T-cell (primary cell): ENCODE measurements at regions not wholly inside any gene's neighbourhood (a gene's known extent, or its start where the extent isn't known, plus 50 kb on each side); places are given as distances from the start of the nearest gene placed in this dataset.

Experiments
- ATAC-seq, 4 experiments: fragments of 200-7000 bp in 3 of 4; fragments of 150-1000 bp in 1 of 4; cut with Tn5 transposase; replicated peaks in 1 of 4; 1 replicate in 3 of 4; 2 replicates in 1 of 4; pipeline ENCODE4 v1.10.0; 2021; ENCODE audit warnings: moderate library complexity in 3 of 4, mild to moderate bottlenecking in 2 of 4, moderate number of reproducible peaks in 1 of 4
- CTCF ChIA-PET, 2 donors: fragments of 300-600 bp; sonication (Branson Sonifier 250); formaldehyde crosslinking; loops; one replicate each; lab custom pipeline; 2022; ENCODE audit warnings: antibody characterized with exemption in 2 of 2; lab: Charles Lee
- POLR2A ChIA-PET, 2 donors: fragments of 300-600 bp; sonication (Branson Sonifier 250); formaldehyde crosslinking; loops; one replicate each; lab custom pipeline; 2022; ENCODE audit warnings: antibody characterized with exemption in 2 of 2; lab: Charles Lee
- DNase-seq, 35 experiments: peaks; one replicate each; pipeline versions ENCODE4 v3.0.0 to v3.0.0-alpha.2; 2013 to 2023
- H3K27ac ChIP-seq: one replicate; pipeline ENCODE4 v1.5.1; 2013; ENCODE audit warnings: low read length
- H3K27me3 ChIP-seq, 2 experiments: replicated peaks in 1 of 2; 1 replicate in 1 of 2; 2 replicates in 1 of 2; pipeline versions ENCODE4 v1.6.1 to v1.7.0; 2013; ENCODE audit warnings: low read length in 1 of 2, mixed read lengths in 1 of 2; ENCODE audit not compliant: control insufficient read depth in 2 of 2, insufficient read depth in 2 of 2; ENCODE audit errors: extremely low read depth in 1 of 2
- H3K36me3 ChIP-seq, 2 donors: 1 replicate in 1 of 2; 2 replicates in 1 of 2; pipeline versions ENCODE4 v1.6.1 to v1.7.0; 2013; ENCODE audit warnings: low read length in 1 of 2; ENCODE audit not compliant: control insufficient read depth in 2 of 2, insufficient read depth in 1 of 2; ENCODE audit errors: extremely low read depth in 1 of 2
- H3K4me1 ChIP-seq, 2 experiments: 1 replicate in 1 of 2; 2 replicates in 1 of 2; pipeline versions ENCODE4 v1.6.1 to v1.7.0; 2013; ENCODE audit warnings: low read length in 2 of 2, mixed read lengths in 1 of 2; ENCODE audit not compliant: insufficient read depth in 2 of 2, control insufficient read depth in 1 of 2; ENCODE audit errors: extremely low read depth in 1 of 2
- H3K4me3 ChIP-seq, 2 donors: 1 replicate in 1 of 2; 2 replicates in 1 of 2; pipeline versions ENCODE4 v1.5.1 to v1.7.0; 2013; ENCODE audit warnings: mild to moderate bottlenecking in 2 of 2, low read length in 1 of 2, moderate library complexity in 1 of 2; ENCODE audit not compliant: control insufficient read depth in 1 of 2; ENCODE audit errors: extremely low read depth in 1 of 2
- H3K9me3 ChIP-seq: 2 replicates; pipeline ENCODE4 v1.7.0; 2013
- H3K27ac Mint-ChIP-seq, 2 donors: one replicate each; pipeline ENCODE4 v1.8.0; 2020 to 2021; ENCODE audit warnings: mild to moderate bottlenecking in 2 of 2, mixed read lengths in 2 of 2
- H3K27me3 Mint-ChIP-seq, 2 donors: one replicate each; pipeline ENCODE4 v1.8.0; 2021 to 2022; ENCODE audit warnings: mixed read lengths in 2 of 2
- H3K36me3 Mint-ChIP-seq: one replicate; pipeline ENCODE4 v1.8.0; 2021; ENCODE audit warnings: mixed read lengths
- H3K4me1 Mint-ChIP-seq, 3 donors: one replicate each; pipeline ENCODE4 v1.8.0; 2020 to 2022; ENCODE audit warnings: mixed read lengths in 3 of 3, mild to moderate bottlenecking in 1 of 3
- H3K4me3 Mint-ChIP-seq, 3 donors: one replicate each; pipeline ENCODE4 v1.8.0; 2020 to 2022; ENCODE audit warnings: mild to moderate bottlenecking in 3 of 3, mixed read lengths in 3 of 3, moderate library complexity in 3 of 3
- H3K9me3 Mint-ChIP-seq, 3 donors: one replicate each; pipeline ENCODE4 v1.8.0; 2020 to 2022; ENCODE audit warnings: mixed read lengths in 3 of 3
- WGBS: methylation state at CpG from one replicate; pipeline ENCODE4 v1.1.5; 2013; ENCODE audit warnings: missing lambda C conversion rate; ENCODE audit not compliant: insufficient coverage; 5-methylcytosine and 5-hydroxymethylcytosine counted together

GRCh38 chr4:12239897-12240636, 811.4 kb upstream of the HS3ST1 start:
- no CpG with 5 or more reads among the region's 3 CpGs for WGBS

DNA sequence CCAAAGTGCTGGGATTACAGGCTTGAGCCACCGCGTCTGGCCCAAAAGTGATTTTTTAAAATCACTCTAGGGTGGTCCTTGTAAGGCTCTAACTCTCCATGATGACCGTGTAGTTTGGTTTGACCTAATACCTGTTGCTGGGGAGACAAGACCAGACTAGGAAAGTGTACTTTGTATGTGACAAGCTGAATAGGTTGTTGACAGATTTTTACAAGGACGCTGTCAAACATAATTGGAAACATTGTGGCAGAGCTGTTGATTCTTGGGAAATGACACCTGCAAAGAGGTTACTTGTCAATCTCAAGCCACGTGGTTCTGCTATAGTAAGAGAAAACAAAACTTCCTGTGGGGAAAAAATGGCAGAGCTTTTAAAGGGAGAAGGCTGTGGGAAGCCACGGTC, 802.4 kb upstream of the HS3ST1 start:
- H3K4me1 Mint-ChIP-seq: no peaks in the 10 kb centered on the region
- WGBS: 70% methylated on average over 4 of the region's 6 CpGs
- H3K27ac Mint-ChIP-seq: no peak overlapping the region
- no peaks in the 10 kb centered on the region for H3K36me3 Mint-ChIP-seq
- no peaks in the 10 kb centered on the region for H3K27me3 Mint-ChIP-seq
- Histone ChIP-seq H3K27ac (no peak overlapping the region), H3K4me1 (no peaks in the 10 kb centered on the region), H3K4me3 (no peak overlapping the region), H3K27me3 (no peaks in the 10 kb centered on the region), H3K9me3 (no peaks in the 10 kb centered on the region), H3K36me3 (no peaks in the 10 kb centered on the region)
- no peak for ATAC-seq
- no peak overlapping the region for H3K4me3 Mint-ChIP-seq
- POLR2A ChIA-PET: no interaction called here
- DNase-seq: no peak
- peaks cover 3 to 27% (median 12%) of the 10 kb centered on the region in 3 donors for H3K9me3 Mint-ChIP-seq
- CTCF ChIA-PET: no interaction called here

More at GRCh38 chr4:12239897-12240636, 811.4 kb upstream of the HS3ST1 start:
- Mint-ChIP-seq H3K9me3 (peaks cover 8 to 19% (median 12%) of the 10 kb centered on the region in 3 donors), H3K27me3 (no peaks in the 10 kb centered on the region), H3K4me1 (no peaks in the 10 kb centered on the region), H3K36me3 (no peaks in the 10 kb centered on the region), H3K27ac (no peak overlapping the region), H3K4me3 (no peak overlapping the region)
- no peak overlapping the region for H3K27ac ChIP-seq
- no peaks in the 10 kb centered on the region for H3K4me1 ChIP-seq
- CTCF ChIA-PET: no interaction called here
- no peaks in the 10 kb centered on the region for H3K36me3 ChIP-seq
- no peaks in the 10 kb centered on the region for H3K27me3 ChIP-seq
- ATAC-seq (no peak), DNase-seq (no peak)
- POLR2A ChIA-PET: no interaction called here
- H3K9me3 ChIP-seq: peaks cover 2% of the 10 kb centered on the region
- no peak overlapping the region for H3K4me3 ChIP-seq

- H3K4me3 ChIP-seq: no peak overlapping the region
- H3K4me1 ChIP-seq: no peaks in the 10 kb centered on the region
- no peaks in the 10 kb centered on the region for H3K27me3 ChIP-seq
- DNase-seq (no peak), ATAC-seq (no peak)
- no peaks in the 10 kb centered on the region for H3K9me3 ChIP-seq
- ChIA-PET CTCF (no interaction called here), POLR2A (interaction anchor here in 1 of 2 donors (0.5 kb wide), 1 partner anchor 772 kb away, joined by 3 read pairs; no protein-coding TSS in a partner anchor)
- H3K27me3 Mint-ChIP-seq: no peaks in the 10 kb centered on the region
- no peak overlapping the region for H3K4me3 Mint-ChIP-seq
- no peak overlapping the region for H3K27ac ChIP-seq
- H3K36me3 ChIP-seq: no peaks in the 10 kb centered on the region
- H3K4me1 Mint-ChIP-seq: no peaks in the 10 kb centered on the region
- no peaks in the 10 kb centered on the region for H3K36me3 Mint-ChIP-seq
- WGBS: 60% methylated on average over 1 of the region's 2 CpGs
- H3K27ac Mint-ChIP-seq: no peak overlapping the region
- peaks cover 7 to 18% (median 12%) of the 10 kb centered on the region in 3 donors for H3K9me3 Mint-ChIP-seq
These were observed 792.3 kb upstream of the HS3ST1 start for GRCh38 chr4:12221031-12221430.

GRCh38 chr4:12211636-12212035, 782.9 kb upstream of the HS3ST1 start:
- peaks cover 5 to 12% (median 7%) of the 10 kb centered on the region in 3 donors for H3K9me3 Mint-ChIP-seq
- no peaks in the 10 kb centered on the region for H3K4me1 Mint-ChIP-seq

GRCh38 chr4:12207396-12207795, 778.7 kb upstream of the HS3ST1 start:
- H3K4me1 Mint-ChIP-seq: no peaks in the 10 kb centered on the region
- H3K36me3 Mint-ChIP-seq: no peaks in the 10 kb centered on the region
- DNase-seq (no peak), ATAC-seq (no peak)
- Histone ChIP-seq H3K9me3 (no peaks in the 10 kb centered on the region), H3K27ac (no peak overlapping the region), H3K4me1 (no peaks in the 10 kb centered on the region), H3K36me3 (no peaks in the 10 kb centered on the region), H3K27me3 (no peaks in the 10 kb centered on the region), H3K4me3 (no peak overlapping the region)
- ChIA-PET POLR2A (no interaction called here), CTCF (no interaction called here)
- H3K27ac Mint-ChIP-seq: no peak overlapping the region
- no peak overlapping the region for H3K4me3 Mint-ChIP-seq
- peaks cover 6 to 12% (median 7%) of the 10 kb centered on the region in 3 donors for H3K9me3 Mint-ChIP-seq
- WGBS: no CpG with 5 or more reads among the region's 3 CpGs
- H3K27me3 Mint-ChIP-seq: no peaks in the 10 kb centered on the region

More at GRCh38 chr4:12211636-12212035, 782.9 kb upstream of the HS3ST1 start:
- Mint-ChIP-seq H3K27me3 (no peaks in the 10 kb centered on the region), H3K4me3 (no peak overlapping the region), H3K36me3 (no peaks in the 10 kb centered on the region), H3K27ac (no peak overlapping the region)
- Histone ChIP-seq H3K4me3 (no peak overlapping the region), H3K4me1 (no peaks in the 10 kb centered on the region), H3K27ac (no peak overlapping the region), H3K36me3 (no peaks in the 10 kb centered on the region), H3K27me3 (no peaks in the 10 kb centered on the region), H3K9me3 (no peaks in the 10 kb centered on the region)
- ATAC-seq (no peak), DNase-seq (no peak)
- WGBS: no CpG with 5 or more reads among the region's 7 CpGs
- POLR2A ChIA-PET: no interaction called here
- CTCF ChIA-PET: no interaction called here

GRCh38 chr4:12206091-12206490, 777.4 kb upstream of the HS3ST1 start:
- POLR2A ChIA-PET: no interaction called here
- no peaks in the 10 kb centered on the region for H3K9me3 ChIP-seq

More at GRCh38 chr4:12206091-12206490, 777.4 kb upstream of the HS3ST1 start:
- Mint-ChIP-seq H3K27me3 (no peaks in the 10 kb centered on the region), H3K4me3 (no peak overlapping the region), H3K9me3 (peaks cover 7 to 11% (median 7%) of the 10 kb centered on the region in 3 donors), H3K4me1 (no peaks in the 10 kb centered on the region), H3K27ac (no peak overlapping the region), H3K36me3 (no peaks in the 10 kb centered on the region)
- no peak for DNase-seq
- Histone ChIP-seq H3K36me3 (no peaks in the 10 kb centered on the region), H3K27ac (no peak overlapping the region), H3K27me3 (no peaks in the 10 kb centered on the region), H3K4me1 (no peaks in the 10 kb centered on the region), H3K4me3 (no peak overlapping the region)
- CTCF ChIA-PET: no interaction called here
- ATAC-seq: no peak
- no CpG with 5 or more reads among the region's 4 CpGs for WGBS
